ENCODE measurements at regions not wholly inside any gene's neighbourhood (a gene's known extent, or its start where the extent isn't known, plus 50 kb on each side); places are given as distances from the start of the nearest gene placed in this dataset.
"Not testable (repeated sequence)": the region's sequence is repeated elsewhere in the genome, so short reads cannot be mapped to it uniquely, and the experiment has no call there.

GRCh38 chr6:20263059-20263458 lies 50.8 kb upstream of the MBOAT1 start:
- no peak for DNase-seq (ENCODE audit: low read depth in 3 of 3, low spot score in 2 of 3)

GRCh38 chr6:20265842-20266241 lies 53.6 kb upstream of the MBOAT1 start:
- no peak for DNase-seq (ENCODE audit: low read depth in 3 of 3, low spot score in 2 of 3)

- DNase-seq (ENCODE audit: low read depth in 3 of 3, low spot score in 2 of 3): no peak
Observed at GRCh38 chr6:20266851-20267608, 54.8 kb upstream of the MBOAT1 start.

- DNase-seq (ENCODE audit: low read depth in 3 of 3, low spot score in 2 of 3): no peak
Observed at GRCh38 chr6:20269181-20269580, 56.9 kb upstream of the MBOAT1 start.

GRCh38 chr6:20271818-20272217 lies 59.5 kb upstream of the MBOAT1 start:
- no peak for DNase-seq (ENCODE audit: low read depth in 3 of 3, low spot score in 2 of 3)

GRCh38 chr6:20274137-20274536 lies 61.9 kb upstream of the MBOAT1 start:
- no peak for DNase-seq (ENCODE audit: low read depth in 3 of 3, low spot score in 2 of 3)

- not testable (repeated sequence) for DNase-seq (ENCODE audit: low read depth in 3 of 3, low spot score in 2 of 3)
Observed at GRCh38 chr6:20275837-20276236, 63.6 kb upstream of the MBOAT1 start.

GRCh38 chr6:20277724-20278123 lies 65.5 kb upstream of the MBOAT1 start:
- not testable (repeated sequence) for DNase-seq (ENCODE audit: low read depth in 3 of 3, low spot score in 2 of 3)

- no peak for DNase-seq (ENCODE audit: low read depth in 3 of 3, low spot score in 2 of 3)
Observed at GRCh38 chr6:20279051-20279450, 66.8 kb upstream of the MBOAT1 start.

- no peak for DNase-seq (ENCODE audit: low read depth in 3 of 3, low spot score in 2 of 3)
Observed at GRCh38 chr6:20279608-20280287, 67.5 kb upstream of the MBOAT1 start.

GRCh38 chr6:20280288-20280621 lies 68.0 kb upstream of the MBOAT1 start:
- no peak for DNase-seq (ENCODE audit: low read depth in 3 of 3, low spot score in 2 of 3)

GRCh38 chr6:20284672-20285071 lies 72.4 kb upstream of the MBOAT1 start:
- DNase-seq (ENCODE audit: low read depth in 3 of 3, low spot score in 2 of 3): no peak

GRCh38 chr6:20286968-20287565 lies 74.8 kb upstream of the MBOAT1 start:
- no peak for DNase-seq (ENCODE audit: low read depth in 3 of 3, low spot score in 2 of 3)

GRCh38 chr6:20291764-20292580 lies 79.7 kb upstream of the MBOAT1 start:
- peak; percentile 64 to 67 (median 65) for DNase-seq (ENCODE audit: low read depth in 3 of 3, low spot score in 2 of 3)

GRCh38 chr6:20292905-20293304 lies 80.6 kb upstream of the MBOAT1 start:
- no peak for DNase-seq (ENCODE audit: low read depth in 3 of 3, low spot score in 2 of 3)

GRCh38 chr6:20301256-20301655 lies 89.0 kb upstream of the MBOAT1 start:
- no peak for DNase-seq (ENCODE audit: low read depth in 3 of 3, low spot score in 2 of 3)

- DNase-seq (ENCODE audit: low read depth in 3 of 3, low spot score in 2 of 3): no peak
Observed at GRCh38 chr6:20302168-20302567, 89.9 kb upstream of the MBOAT1 start.

- no peak for DNase-seq (ENCODE audit: low read depth in 3 of 3, low spot score in 2 of 3)
Observed at GRCh38 chr6:20302702-20303251, 90.5 kb upstream of the MBOAT1 start.

GRCh38 chr6:20306491-20306890 lies 94.2 kb upstream of the MBOAT1 start:
- no peak for DNase-seq (ENCODE audit: low read depth in 3 of 3, low spot score in 2 of 3)

GRCh38 chr6:20309186-20309585 lies 92.5 kb upstream of the E2F3 start:
- no peak for DNase-seq (ENCODE audit: low read depth in 3 of 3, low spot score in 2 of 3)

GRCh38 chr6:20310185-20310584 lies 91.5 kb upstream of the E2F3 start:
- DNase-seq (ENCODE audit: low read depth in 3 of 3, low spot score in 2 of 3): no peak

Measured in right renal cortex interstitium (tissue), 3 donors.